ENCODE measurements at regions not wholly inside any gene's neighbourhood (a gene's known extent, or its start where the extent isn't known, plus 50 kb on each side); places are given as distances from the start of the nearest gene placed in this dataset.
"Not testable (repeated sequence)": the region's sequence is repeated elsewhere in the genome, so short reads cannot be mapped to it uniquely, and the experiment has no call there.

DNA sequence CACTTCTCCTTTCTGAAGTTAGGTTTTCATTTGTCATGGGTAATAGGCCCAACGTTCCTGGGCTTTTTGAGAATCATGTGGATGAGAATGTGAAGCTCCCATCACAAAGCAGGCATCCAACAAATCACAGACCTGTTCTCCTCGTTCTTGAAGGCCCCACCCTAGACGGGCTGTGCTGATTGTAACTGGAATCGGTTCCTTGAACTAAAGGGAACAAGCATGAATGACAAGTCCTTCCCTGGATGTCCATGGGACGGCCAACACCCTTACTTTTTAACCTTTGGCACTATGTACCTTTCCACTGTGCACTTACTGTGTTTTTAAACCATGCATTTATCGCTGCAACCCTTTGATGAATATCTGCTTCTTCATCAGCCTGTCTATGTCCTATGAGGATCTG lies 438.2 kb downstream of the CD83 start:
- no peak for DNase-seq (ENCODE audit: extremely low spot score)
- H3K27ac ChIP-seq (replicated peaks in 1 of 4): no peak overlapping the region
- H3K36me3 ChIP-seq: no peaks in the 10 kb centered on the region
- no peaks in the 10 kb centered on the region for H3K9me3 ChIP-seq
- 93% methylated on average over 6 of the region's 6 CpGs for WGBS
- intact Hi-C loops (cut with DNase I): no loop called here
- TF ChIP-seq POLR2AphosphoS5 (IDR thresholded peaks at IDR 0.05) (no peak), EP300 (IDR thresholded peaks at IDR 0.05) (no peak), POLR2A (IDR thresholded peaks at IDR 0.05; ENCODE audit: low read depth) (no peak)
- TF ChIP-seq, protein P1, sequence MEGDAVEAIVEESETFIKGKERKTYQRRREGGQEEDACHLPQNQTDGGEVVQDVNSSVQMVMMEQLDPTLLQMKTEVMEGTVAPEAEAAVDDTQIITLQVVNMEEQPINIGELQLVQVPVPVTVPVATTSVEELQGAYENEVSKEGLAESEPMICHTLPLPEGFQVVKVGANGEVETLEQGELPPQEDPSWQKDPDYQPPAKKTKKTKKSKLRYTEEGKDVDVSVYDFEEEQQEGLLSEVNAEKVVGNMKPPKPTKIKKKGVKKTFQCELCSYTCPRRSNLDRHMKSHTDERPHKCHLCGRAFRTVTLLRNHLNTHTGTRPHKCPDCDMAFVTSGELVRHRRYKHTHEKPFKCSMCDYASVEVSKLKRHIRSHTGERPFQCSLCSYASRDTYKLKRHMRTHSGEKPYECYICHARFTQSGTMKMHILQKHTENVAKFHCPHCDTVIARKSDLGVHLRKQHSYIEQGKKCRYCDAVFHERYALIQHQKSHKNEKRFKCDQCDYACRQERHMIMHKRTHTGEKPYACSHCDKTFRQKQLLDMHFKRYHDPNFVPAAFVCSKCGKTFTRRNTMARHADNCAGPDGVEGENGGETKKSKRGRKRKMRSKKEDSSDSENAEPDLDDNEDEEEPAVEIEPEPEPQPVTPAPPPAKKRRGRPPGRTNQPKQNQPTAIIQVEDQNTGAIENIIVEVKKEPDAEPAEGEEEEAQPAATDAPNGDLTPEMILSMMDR (IDR thresholded peaks at IDR 0.05): no peak
- peaks cover 0 to 4% (median 0%) of the 10 kb centered on the region in 4 donors for H3K4me1 ChIP-seq
- no peak overlapping the region for H3K4me3 ChIP-seq
- no peaks in the 10 kb centered on the region for H3K27me3 ChIP-seq

DNA sequence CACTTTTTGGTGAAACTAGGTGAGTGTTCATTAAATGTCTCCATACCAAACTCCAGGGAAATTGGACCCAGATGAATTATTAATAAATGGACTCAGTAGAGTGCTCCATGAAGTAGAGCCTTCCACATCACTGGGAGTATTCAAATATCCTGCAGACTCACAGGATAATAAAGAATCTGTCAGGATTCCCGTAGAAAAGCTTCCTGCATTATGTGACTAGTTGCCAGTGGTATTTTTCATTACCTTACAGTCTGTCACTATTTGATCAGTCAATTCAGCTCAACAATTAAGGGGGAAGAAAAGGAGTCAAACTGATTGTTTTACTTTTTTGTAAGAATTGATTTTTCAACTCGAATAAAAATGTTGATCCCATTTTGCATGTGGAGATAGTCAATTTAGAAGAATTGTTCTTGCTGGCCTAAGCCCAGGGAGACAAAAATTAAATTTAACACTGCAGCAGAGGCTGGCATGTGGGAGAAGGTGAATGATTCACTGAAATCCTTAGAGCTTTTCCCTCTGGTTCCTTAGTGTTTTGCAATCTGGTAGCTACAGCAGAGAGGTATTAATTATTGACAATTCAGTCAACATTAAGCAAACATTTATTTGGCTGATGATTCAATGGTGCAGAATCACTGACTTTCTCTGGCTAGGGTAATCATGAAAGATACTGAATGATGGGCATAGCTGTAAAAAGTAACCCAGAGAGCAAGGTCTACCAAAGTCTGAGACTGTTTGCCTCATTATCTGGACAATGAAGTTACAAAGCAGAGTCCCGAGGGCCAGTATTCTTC lies 442.4 kb downstream of the CD83 start:
- no peaks in the 10 kb centered on the region for H3K27me3 ChIP-seq
- no peaks in the 10 kb centered on the region for H3K36me3 ChIP-seq
- no peaks in the 10 kb centered on the region for H3K9me3 ChIP-seq
- no peaks in the 10 kb centered on the region for H3K4me1 ChIP-seq
- WGBS: 93% methylated on average over 3 of the region's 3 CpGs
- no peak overlapping the region for H3K27ac ChIP-seq (replicated peaks in 1 of 4)
- DNase-seq (ENCODE audit: extremely low spot score): no peak
- TF ChIP-seq, protein P1 (IDR thresholded peaks at IDR 0.05): no peak
- TF ChIP-seq POLR2AphosphoS5 (IDR thresholded peaks at IDR 0.05) (no peak), EP300 (IDR thresholded peaks at IDR 0.05) (no peak), POLR2A (IDR thresholded peaks at IDR 0.05; ENCODE audit: low read depth) (no peak)
- no peak overlapping the region for H3K4me3 ChIP-seq
- intact Hi-C loops (cut with DNase I): no loop called here

DNA sequence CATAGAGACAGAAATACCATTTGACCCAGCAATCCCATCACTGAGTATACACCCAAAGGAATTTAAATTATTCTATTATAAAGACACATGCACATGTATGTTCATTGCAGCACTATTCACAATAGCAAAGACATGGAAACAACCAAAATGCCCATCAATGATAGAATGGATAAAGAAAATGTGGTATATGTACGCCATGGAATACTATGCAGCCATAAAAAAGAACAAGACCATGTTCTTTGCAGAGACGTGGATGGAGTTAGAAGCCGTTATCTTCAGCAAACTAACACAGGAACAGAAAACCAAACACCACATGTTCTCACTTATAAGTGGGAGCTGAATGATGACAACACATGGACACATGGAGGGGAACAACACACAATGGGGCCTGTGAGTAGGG lies 444.0 kb downstream of the CD83 start:
- H3K36me3 ChIP-seq; H3K4me1 ChIP-seq; H3K27ac ChIP-seq (replicated peaks in 1 of 4); intact Hi-C loops (cut with DNase I); H3K4me3 ChIP-seq; H3K9me3 ChIP-seq; DNase-seq (ENCODE audit: extremely low spot score); H3K27me3 ChIP-seq: not testable (repeated sequence)
- WGBS: 85% methylated on average over 3 of the region's 3 CpGs

GRCh38 chr6:14567842-14568241 lies 450.3 kb downstream of the CD83 start:
- TF ChIP-seq, protein P1 (IDR thresholded peaks at IDR 0.05): no peak
- TF ChIP-seq EP300 (IDR thresholded peaks at IDR 0.05): no peak
- no peak for TF ChIP-seq POLR2A (IDR thresholded peaks at IDR 0.05; ENCODE audit: low read depth)
- no peak for TF ChIP-seq POLR2AphosphoS5 (IDR thresholded peaks at IDR 0.05)
- H3K9me3 ChIP-seq: no peaks in the 10 kb centered on the region
- no peak overlapping the region for H3K27ac ChIP-seq (replicated peaks in 1 of 4)
- H3K36me3 ChIP-seq: no peaks in the 10 kb centered on the region
- no peaks in the 10 kb centered on the region for H3K27me3 ChIP-seq
- WGBS: 85% methylated on average over 1 of the region's 1 CpG
- no peak overlapping the region for H3K4me3 ChIP-seq
- H3K4me1 ChIP-seq: no peaks in the 10 kb centered on the region
- no peak for DNase-seq (ENCODE audit: extremely low spot score)
- intact Hi-C loops (cut with DNase I): no loop called here

DNA sequence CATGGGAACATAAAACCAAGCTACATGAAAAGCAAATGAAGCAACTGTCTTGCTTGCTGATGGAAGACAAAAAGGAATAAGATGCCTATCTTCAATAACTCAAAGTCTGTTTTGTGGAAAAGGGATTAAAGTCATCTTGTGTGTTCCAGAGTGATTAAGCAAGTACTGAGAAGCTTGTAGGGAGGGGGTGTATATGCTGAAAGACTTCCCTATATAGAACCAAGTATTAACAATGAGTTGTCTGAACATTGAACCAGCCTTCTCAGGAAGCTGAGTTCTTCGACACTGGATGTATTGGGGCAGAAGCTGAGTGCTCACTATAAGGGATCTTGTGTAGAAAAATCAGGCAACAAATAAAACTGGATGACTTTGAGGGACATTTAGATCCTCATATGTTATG lies 451.8 kb downstream of the CD83 start:
- whole genome bisulfite sequencing: 62% methylated on average over 1 of the region's 1 CpG
- no peaks in the 10 kb centered on the region for H3K9me3 ChIP-seq

DNA sequence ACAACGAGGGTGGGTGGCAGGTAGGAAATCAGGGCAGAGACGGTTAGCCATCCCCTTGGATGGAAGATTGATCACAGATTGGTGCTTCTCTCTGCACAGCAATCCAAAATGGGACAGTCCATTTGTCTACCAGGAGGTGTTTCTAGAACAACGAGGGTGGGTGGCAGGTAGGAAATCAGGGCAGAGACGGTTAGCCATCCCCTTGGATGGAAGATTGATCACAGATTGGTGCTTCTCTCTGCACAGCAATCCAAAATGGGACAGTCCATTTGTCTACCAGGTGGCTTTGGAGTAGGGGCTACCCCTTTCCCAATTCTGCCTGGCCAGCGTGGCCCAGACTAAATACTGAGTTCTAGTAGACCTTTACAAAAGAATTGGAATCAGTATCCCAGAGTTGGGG lies 452.3 kb downstream of the CD83 start:
- H3K36me3 ChIP-seq; H3K9me3 ChIP-seq; DNase-seq (ENCODE audit: extremely low spot score); intact Hi-C loops (cut with DNase I); H3K27me3 ChIP-seq; H3K4me1 ChIP-seq; H3K27ac ChIP-seq (replicated peaks in 1 of 4); H3K4me3 ChIP-seq: not testable (repeated sequence)
- 88% methylated on average over 5 of the region's 5 CpGs for WGBS

More for the DNA sequence above, 451.8 kb downstream of the CD83 start:
- Histone ChIP-seq H3K4me1 (no peaks in the 10 kb centered on the region), H3K27ac (replicated peaks in 1 of 4) (no peak overlapping the region), H3K36me3 (no peaks in the 10 kb centered on the region), H3K27me3 (no peaks in the 10 kb centered on the region), H3K4me3 (no peak overlapping the region)
- intact Hi-C loops (cut with DNase I): no loop called here
- TF ChIP-seq POLR2AphosphoS5 (IDR thresholded peaks at IDR 0.05) (no peak), EP300 (IDR thresholded peaks at IDR 0.05) (no peak), POLR2A (IDR thresholded peaks at IDR 0.05; ENCODE audit: low read depth) (no peak)
- TF ChIP-seq, protein P1 (IDR thresholded peaks at IDR 0.05): no peak
- DNase-seq (ENCODE audit: extremely low spot score): no peak
